ENCODE measurements at regions not wholly inside any gene's neighbourhood (a gene's known extent, or its start where the extent isn't known, plus 50 kb on each side); places are given as distances from the start of the nearest gene placed in this dataset.

GRCh38 chr1:172915271-172915670, 135.5 kb downstream of the TNFSF18 start:
- Histone ChIP-seq H3K9me3 (ENCODE audit: control insufficient read depth, insufficient read depth, low read length) (peaks cover 12% of the 10 kb centered on the region; the same call in 1 of the 2 replicates), H3K9me2 (replicated peaks; ENCODE audit: control insufficient read depth, low read length) (no peaks in the 10 kb centered on the region), H3K36me3 (ENCODE audit: control insufficient read depth, low read length) (no peaks in the 10 kb centered on the region), H3F3A (ENCODE audit: control insufficient read depth, insufficient read depth) (no peaks in the 10 kb centered on the region), H3K4me3 (ENCODE audit: low read length) (no peak overlapping the region), H3K4me2 (ENCODE audit: low read length) (no peak overlapping the region), H3K27me3 (ENCODE audit: control insufficient read depth, low read length) (no peaks in the 10 kb centered on the region), H3K4me1 (ENCODE audit: control insufficient read depth, low read length) (no peaks in the 10 kb centered on the region), H3K27ac (ENCODE audit: low read depth, low read length) (no peak overlapping the region), H3K79me2 (ENCODE audit: control insufficient read depth, low read length) (no peaks in the 10 kb centered on the region), H4K20me1 (ENCODE audit: control insufficient read depth, insufficient read depth, low read depth, low read length) (no peaks in the 10 kb centered on the region)
- TF ChIP-seq CTCF (IDR thresholded peaks at IDR 0.05; ENCODE audit: low read depth, low read length, poor library complexity, severe bottlenecking) (no peak), EZH2phosphoT487 (IDR thresholded peaks at IDR 0.05; ENCODE audit: borderline replicate concordance, low read length) (no peak)

GRCh38 chr1:172916116-172916515, 134.6 kb downstream of the TNFSF18 start:
- no peaks in the 10 kb centered on the region for H3F3A ChIP-seq (ENCODE audit: control insufficient read depth, insufficient read depth)
- H3K36me3 ChIP-seq (ENCODE audit: control insufficient read depth, low read length) = no peaks in the 10 kb centered on the region
- H4K20me1 ChIP-seq (ENCODE audit: control insufficient read depth, insufficient read depth, low read depth, low read length) = no peaks in the 10 kb centered on the region
- no peaks in the 10 kb centered on the region for H3K4me1 ChIP-seq (ENCODE audit: control insufficient read depth, low read length)
- no peak overlapping the region for H3K4me2 ChIP-seq (ENCODE audit: low read length)
- no peaks in the 10 kb centered on the region for H3K9me2 ChIP-seq (replicated peaks; ENCODE audit: control insufficient read depth, low read length)
- no peak overlapping the region for H3K4me3 ChIP-seq (ENCODE audit: low read length)
- no peak overlapping the region for H3K27ac ChIP-seq (ENCODE audit: low read depth, low read length)
- TF ChIP-seq CTCF (IDR thresholded peaks at IDR 0.05; ENCODE audit: low read depth, low read length, poor library complexity, severe bottlenecking) (no peak), EZH2phosphoT487 (IDR thresholded peaks at IDR 0.05; ENCODE audit: borderline replicate concordance, low read length) (no peak)
- no peaks in the 10 kb centered on the region for H3K79me2 ChIP-seq (ENCODE audit: control insufficient read depth, low read length)
- H3K9me3 ChIP-seq (ENCODE audit: control insufficient read depth, insufficient read depth, low read length) = peaks cover 12% of the 10 kb centered on the region; the same call in 1 of the 2 replicates
- no peaks in the 10 kb centered on the region for H3K27me3 ChIP-seq (ENCODE audit: control insufficient read depth, low read length)

- H3F3A ChIP-seq (ENCODE audit: control insufficient read depth, insufficient read depth) = no peaks in the 10 kb centered on the region
- H4K20me1 ChIP-seq (ENCODE audit: control insufficient read depth, insufficient read depth, low read depth, low read length) = no peaks in the 10 kb centered on the region
- no peaks in the 10 kb centered on the region for H3K27me3 ChIP-seq (ENCODE audit: control insufficient read depth, low read length)
- no peak for TF ChIP-seq EZH2phosphoT487 (IDR thresholded peaks at IDR 0.05; ENCODE audit: borderline replicate concordance, low read length)
- TF ChIP-seq CTCF (IDR thresholded peaks at IDR 0.05; ENCODE audit: low read depth, low read length, poor library complexity, severe bottlenecking) = no peak
- no peaks in the 10 kb centered on the region for H3K79me2 ChIP-seq (ENCODE audit: control insufficient read depth, low read length)
- no peak overlapping the region for H3K27ac ChIP-seq (ENCODE audit: low read depth, low read length)
- no peak overlapping the region for H3K4me2 ChIP-seq (ENCODE audit: low read length)
- H3K36me3 ChIP-seq (ENCODE audit: control insufficient read depth, low read length) = no peaks in the 10 kb centered on the region
- H3K4me1 ChIP-seq (ENCODE audit: control insufficient read depth, low read length) = no peaks in the 10 kb centered on the region
- H3K4me3 ChIP-seq (ENCODE audit: low read length) = no peak overlapping the region
- no peaks in the 10 kb centered on the region for H3K9me2 ChIP-seq (replicated peaks; ENCODE audit: control insufficient read depth, low read length)
- peaks cover 7% of the 10 kb centered on the region; the same call in 1 of the 2 replicates for H3K9me3 ChIP-seq (ENCODE audit: control insufficient read depth, insufficient read depth, low read length)
These were observed 132.8 kb downstream of the TNFSF18 start for GRCh38 chr1:172917972-172918371.
